Motor neuron (in vitro differentiated cells): ENCODE measurements at regions not wholly inside any gene's neighbourhood (a gene's known extent, or its start where the extent isn't known, plus 50 kb on each side); places are given as distances from the start of the nearest gene placed in this dataset.
"Not testable (repeated sequence)": the region's sequence is repeated elsewhere in the genome, so short reads cannot be mapped to it uniquely, and the experiment has no call there.

Source experiments
- ATAC-seq, 8 experiments: fragments of 200-7000 bp; cut with Tn5 transposase; replicated peaks in 6 of 8; 2 replicates each; pipeline ENCODE4 v1.8.0; 2021; ENCODE audit warnings: mild to moderate bottlenecking in 8 of 8, moderate library complexity in 8 of 8
- H3K27ac ChIP-seq, 2 donors: fragments of 250-450 bp; sonication (Bioruptor Pico); 2 replicates each; pipeline ENCODE4 v1.9.0; 2021; ENCODE audit warnings: antibody characterized with exemption in 2 of 2, mild to moderate bottlenecking in 2 of 2, moderate library complexity in 1 of 2
- H3K4me1 ChIP-seq, 2 donors: fragments of 250-450 bp; sonication (Bioruptor Pico); replicated peaks in 1 of 2; 2 replicates each; pipeline ENCODE4 v1.6.1; 2021; ENCODE audit warnings: antibody characterized with exemption in 2 of 2, mild to moderate bottlenecking in 2 of 2, moderate library complexity in 1 of 2
- H3K4me3 ChIP-seq, 5 donors: fragments of 250-450 bp; sonication (Bioruptor Pico); 2 replicates each; pipeline ENCODE4 v1.9.0; 2021; ENCODE audit warnings: antibody characterized with exemption in 5 of 5, mild to moderate bottlenecking in 5 of 5, moderate library complexity in 4 of 5
- WGBS, 10 experiments: fragments of 450-650 bp; shearing (Covaris generic); methylation state at CpG; one replicate each; pipeline ENCODE4 v1.0.0; 2022; 5-methylcytosine and 5-hydroxymethylcytosine counted together
- in situ Hi-C, 9 experiments: fragments of 400-800 bp; cut with MboI; loops; one replicate each; pipeline ENCODE4 v1.15.0; 2021; ENCODE audit warnings: low sequenced_read_pairs in 9 of 9, low pct_unique_long_range_greater_than_20kb in 2 of 9; ENCODE audit not compliant: unreplicated experiment in 9 of 9

DNA sequence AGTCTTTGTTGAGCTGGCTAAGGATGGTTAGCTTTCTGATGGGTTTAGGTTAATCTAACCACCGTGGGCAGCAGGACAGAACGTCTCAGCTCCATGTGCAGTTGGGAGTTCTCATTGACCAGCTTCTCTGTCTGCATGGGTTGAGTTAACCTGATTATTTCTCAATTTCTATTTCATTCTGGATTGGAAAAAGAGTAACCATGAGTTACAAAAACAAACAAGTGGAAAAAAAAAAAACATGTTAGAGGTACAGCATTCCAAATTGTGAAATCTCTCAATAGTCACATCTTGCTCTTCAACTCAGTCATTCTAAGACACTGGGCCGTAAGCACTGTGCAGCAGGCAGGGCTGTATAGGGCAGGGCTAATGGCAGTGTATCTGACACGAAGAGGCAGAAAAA is 343.7 kb upstream of the KLF4 start:
- in situ Hi-C loops = no loop called here
- 0 to 80% (median 60%) methylated on average over 1 to 4 of the region's 4 CpGs; no CpG with 5 or more reads in 1 of the 10 experiments for WGBS, 10 experiments
- no peak overlapping the region for H3K27ac ChIP-seq
- H3K4me3 ChIP-seq = no peak overlapping the region
- peaks cover 0 to 6% of the 10 kb centered on the region in 2 donors for H3K4me1 ChIP-seq
- no peak for ATAC-seq

DNA sequence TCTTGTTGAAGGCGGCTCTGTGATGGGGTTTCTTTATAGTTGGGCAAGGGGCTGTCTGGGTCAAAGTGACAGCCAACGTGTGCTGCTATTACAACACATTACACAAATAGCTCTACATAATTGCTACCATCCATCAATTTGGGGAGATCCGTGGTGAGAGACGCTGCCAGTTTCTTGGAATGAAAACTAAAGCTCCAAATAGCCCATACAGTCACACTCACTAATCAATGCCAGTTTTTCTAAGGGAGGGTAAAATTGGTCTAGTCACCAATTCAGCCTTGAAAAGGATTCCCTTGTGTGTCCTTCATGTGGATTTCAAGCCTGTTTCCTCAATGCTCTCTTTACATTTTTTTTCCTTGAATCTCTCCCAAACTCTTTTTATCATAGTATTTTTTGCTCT is 343.3 kb upstream of the KLF4 start:
- peak in 2 of 8 experiments; percentile 15 to 21 for ATAC-seq
- Histone ChIP-seq H3K4me1 (peaks cover 0 to 6% of the 10 kb centered on the region in 2 donors), H3K27ac (no peak overlapping the region), H3K4me3 (no peak overlapping the region)
- in situ Hi-C loops = no loop called here
- WGBS, 10 experiments = 0 to 62% (median 20%) methylated on average over 2 to 4 of the region's 4 CpGs; no CpG with 5 or more reads in 3 of the 10 experiments

- Histone ChIP-seq H3K27ac (no peak overlapping the region), H3K4me1 (peaks cover 0 to 6% of the 10 kb centered on the region in 2 donors), H3K4me3 (no peak overlapping the region)
- ATAC-seq = no peak
- in situ Hi-C loops = no loop called here
- 0 to 50% (median 30%) methylated on average over 1 to 3 of the region's 3 CpGs for WGBS, 10 experiments
Measured at GRCh38 chr9:107830479-107830878, 340.9 kb upstream of the KLF4 start.

DNA sequence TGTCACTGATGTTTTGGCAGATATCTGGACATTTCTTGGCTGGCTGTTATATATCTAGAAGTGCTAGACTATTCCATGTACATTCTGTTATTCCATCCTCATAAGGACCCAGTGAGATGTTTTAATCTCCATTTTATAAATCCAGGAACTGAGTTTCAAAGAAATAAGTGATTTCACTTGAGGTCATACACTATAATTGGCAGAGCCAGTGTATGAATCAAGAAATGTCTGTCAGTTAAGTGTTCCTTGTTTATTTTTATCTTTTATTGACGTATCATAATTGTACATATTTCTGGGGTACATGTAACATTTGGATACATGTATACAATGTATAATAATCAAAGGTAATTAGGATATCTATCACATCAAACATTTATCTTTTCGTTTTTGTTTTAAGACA is 338.3 kb upstream of the KLF4 start:
- in situ Hi-C loops = no loop called here
- WGBS, 10 experiments = 49 to 80% (median 56%) methylated on average over 1 to 2 of the region's 2 CpGs; no CpG with 5 or more reads in 3 of the 10 experiments
- no peak for ATAC-seq
- no peak overlapping the region for H3K4me3 ChIP-seq
- H3K27ac ChIP-seq = no peak overlapping the region
- H3K4me1 ChIP-seq = no peaks in the 10 kb centered on the region

GRCh38 chr9:107827304-107827703 is 337.7 kb upstream of the KLF4 start:
- WGBS, 10 experiments = 83 to 100% (median 95%) methylated on average over 1 to 2 of the region's 2 CpGs
- no peaks in the 10 kb centered on the region for H3K4me1 ChIP-seq
- ATAC-seq = no peak
- in situ Hi-C loops = no loop called here
- no peak overlapping the region for H3K4me3 ChIP-seq
- no peak overlapping the region for H3K27ac ChIP-seq

- H3K4me3 ChIP-seq, H3K27ac ChIP-seq, H3K4me1 ChIP-seq, ATAC-seq, in situ Hi-C loops: not testable (repeated sequence)
- WGBS, 10 experiments = 80 to 100% (median 100%) methylated on average over 1 to 2 of the region's 7 CpGs; no CpG with 5 or more reads in 5 of the 10 experiments
Measured at GRCh38 chr9:107826688-107826983, 337.1 kb upstream of the KLF4 start.

- H3K4me3 ChIP-seq = no peak overlapping the region
- 33 to 88% (median 73%) methylated on average over 1 to 2 of the region's 2 CpGs; no CpG with 5 or more reads in 4 of the 10 experiments for WGBS, 10 experiments
- H3K4me1 ChIP-seq = peaks cover 0 to 17% of the 10 kb centered on the region in 2 donors
- in situ Hi-C loops = no loop called here
- no peak overlapping the region for H3K27ac ChIP-seq
- no peak for ATAC-seq
Measured at GRCh38 chr9:107824556-107824955, 335.0 kb upstream of the KLF4 start.

GRCh38 chr9:107819772-107820565 is 330.4 kb upstream of the KLF4 start:
- 26 to 83% (median 70%) methylated on average over 2 to 10 of the region's 14 CpGs; no CpG with 5 or more reads in 1 of the 10 experiments for WGBS, 10 experiments
- peaks cover 0 to 17% of the 10 kb centered on the region in 2 donors for H3K4me1 ChIP-seq
- no peak overlapping the region for H3K4me3 ChIP-seq
- H3K27ac ChIP-seq = no peak overlapping the region
- in situ Hi-C loops = no loop called here
- peak in 5 of 8 experiments; percentile 45 to 95 (median 55) for ATAC-seq

- ATAC-seq, H3K4me3 ChIP-seq, H3K27ac ChIP-seq, in situ Hi-C loops: not testable (repeated sequence)
- WGBS, 10 experiments = 40 to 92% (median 75%) methylated on average over 1 to 4 of the region's 6 CpGs; no CpG with 5 or more reads in 2 of the 10 experiments
- peaks cover 0 to 17% of the 10 kb centered on the region in 2 donors for H3K4me1 ChIP-seq
Measured at GRCh38 chr9:107818503-107818829, 328.9 kb upstream of the KLF4 start.

DNA sequence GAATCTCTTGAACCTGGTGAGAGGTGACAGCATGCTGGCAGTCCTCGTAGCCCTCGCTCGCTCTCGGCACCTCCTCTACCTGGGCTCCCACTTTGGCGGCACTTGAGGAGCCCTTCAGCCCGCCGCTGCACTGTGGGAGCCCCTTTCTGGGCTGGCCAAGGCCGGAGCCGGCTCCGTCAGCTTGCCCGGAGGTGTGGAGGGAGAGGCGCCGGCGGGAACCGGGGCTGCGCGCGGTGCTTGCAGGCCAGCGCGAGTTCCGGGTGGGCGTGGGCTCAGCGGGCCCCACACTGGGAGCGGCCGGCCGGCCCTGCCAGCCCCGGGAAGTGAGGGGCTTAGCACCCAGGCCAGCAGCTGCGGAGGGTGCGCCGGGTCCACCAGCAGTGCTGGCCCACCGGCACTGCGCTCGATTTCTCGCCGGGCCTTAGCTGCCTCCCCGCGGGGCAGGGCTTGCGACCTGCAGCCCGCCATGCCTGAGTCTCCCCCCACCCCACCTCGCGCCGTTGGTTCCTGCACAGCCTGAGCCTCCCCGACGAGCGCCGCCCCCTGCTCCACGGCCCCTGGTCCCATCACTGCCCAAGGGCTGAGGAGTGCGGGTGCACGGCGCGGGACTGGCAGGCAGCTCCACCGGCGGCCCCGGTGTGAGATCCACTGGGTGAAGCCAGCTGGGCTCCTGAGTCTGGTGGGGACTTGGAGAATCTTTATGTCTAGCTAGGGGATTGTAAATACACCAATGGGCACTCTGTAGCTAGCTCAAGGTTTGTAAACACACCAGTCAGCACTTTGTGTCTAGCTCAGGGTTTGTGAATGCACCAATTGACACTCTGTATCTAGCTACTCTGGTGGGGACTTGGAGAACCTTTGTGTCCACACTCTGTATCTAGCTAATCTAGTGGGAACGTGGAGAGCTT is 328.3 kb upstream of the KLF4 start:
- ATAC-seq, H3K27ac ChIP-seq, H3K4me3 ChIP-seq, in situ Hi-C loops: not testable (repeated sequence)
- H3K4me1 ChIP-seq = peaks cover 0 to 17% of the 10 kb centered on the region in 2 donors
- 80% methylated on average over 1 of the region's 55 CpGs; no CpG with 5 or more reads in 9 of the 10 experiments for WGBS, 10 experiments

- 0 to 100% (median 67%) methylated on average over 1 to 2 of the region's 2 CpGs; no CpG with 5 or more reads in 3 of the 10 experiments for WGBS, 10 experiments
- Histone ChIP-seq H3K4me3 (no peak overlapping the region), H3K4me1 (peaks cover 0 to 17% of the 10 kb centered on the region in 2 donors), H3K27ac (no peak overlapping the region)
- in situ Hi-C loops = no loop called here
- peak in 3 of 8 experiments; percentile 59 to 84 (median 78) for ATAC-seq
Measured at GRCh38 chr9:107816561-107817021, 327.0 kb upstream of the KLF4 start.

DNA sequence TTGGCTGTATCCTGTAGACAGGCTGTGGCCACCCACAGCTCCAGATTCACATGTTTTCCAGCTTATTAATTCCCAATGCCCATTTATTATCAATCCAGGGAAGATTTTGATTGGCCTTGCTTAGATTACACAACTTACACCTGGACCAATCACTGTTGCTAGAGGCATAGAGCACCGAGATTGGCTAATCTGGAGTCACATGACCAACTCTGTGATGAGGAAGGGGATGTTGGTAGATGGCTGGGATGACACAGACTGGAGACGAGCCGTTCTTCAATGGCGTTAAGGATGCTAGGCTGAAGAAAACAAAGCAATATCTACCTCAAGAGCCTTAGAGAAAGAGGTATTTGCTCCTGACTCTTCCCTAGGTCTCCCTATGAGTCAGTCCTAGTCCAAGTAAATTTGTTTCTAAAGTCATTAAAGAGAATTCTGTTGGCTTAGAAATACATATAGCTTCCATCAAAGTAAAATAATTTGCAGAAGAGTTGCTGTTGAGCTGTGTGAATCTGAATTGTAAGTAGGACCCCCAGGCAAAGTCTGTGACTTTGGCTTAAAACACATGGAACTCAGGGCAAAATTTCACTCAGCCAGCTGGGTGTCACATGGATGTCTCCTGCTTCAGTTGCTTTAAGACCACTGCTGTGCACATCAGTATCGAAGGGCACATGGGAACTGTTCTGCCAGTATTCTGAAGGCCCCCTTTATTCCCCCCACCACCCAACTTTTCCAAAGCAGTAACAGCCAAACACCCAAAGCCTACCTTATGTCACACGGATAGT is 326.4 kb upstream of the KLF4 start:
- H3K27ac ChIP-seq = no peak overlapping the region
- WGBS, 10 experiments = 20 to 87% (median 72%) methylated on average over 2 to 6 of the region's 6 CpGs; no CpG with 5 or more reads in 3 of the 10 experiments
- in situ Hi-C loops = no loop called here
- no peak overlapping the region for H3K4me3 ChIP-seq
- H3K4me1 ChIP-seq = peaks cover 0 to 12% of the 10 kb centered on the region in 2 donors
- peak in 3 of 8 experiments; percentile 57 to 83 (median 61) for ATAC-seq
